ENCODE measurements at regions not wholly inside any gene's neighbourhood (a gene's known extent, or its start where the extent isn't known, plus 50 kb on each side); places are given as distances from the start of the nearest gene placed in this dataset.
A peak's percentile ranks its signal among the peaks of the same experiment; 100 is the strongest.
"Not testable (repeated sequence)": the region's sequence is repeated elsewhere in the genome, so short reads cannot be mapped to it uniquely, and the experiment has no call there.

GRCh38 chr9:129428864-129429577 is 191.9 kb downstream of the C9orf50 start:
- DNase-seq, result no peak

GRCh38 chr9:129427149-129427548 is 193.8 kb downstream of the C9orf50 start:
- no peak for DNase-seq

GRCh38 chr9:129423755-129424154 is 197.1 kb downstream of the C9orf50 start:
- not testable (repeated sequence) for DNase-seq

DNA sequence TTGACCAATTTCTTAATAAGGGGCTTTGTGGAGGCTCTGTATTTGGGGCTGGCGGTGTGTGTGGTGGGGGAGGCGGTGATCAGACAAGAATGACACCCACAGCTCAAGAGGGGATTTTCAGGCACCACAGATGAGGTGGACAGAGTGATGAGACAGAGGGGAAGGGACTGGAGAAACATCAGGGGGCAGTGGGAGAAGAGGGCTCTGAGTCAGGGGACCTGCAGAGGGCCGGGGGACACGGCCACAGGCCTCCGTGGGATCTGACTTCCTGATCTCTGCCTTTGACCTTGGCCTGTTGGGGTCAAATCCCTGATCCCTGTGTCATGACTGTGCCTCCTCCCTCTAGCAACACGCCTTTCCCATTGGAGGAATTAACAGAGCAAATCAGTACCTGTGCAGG is 197.7 kb downstream of the C9orf50 start:
- DNase-seq, result no peak

DNA sequence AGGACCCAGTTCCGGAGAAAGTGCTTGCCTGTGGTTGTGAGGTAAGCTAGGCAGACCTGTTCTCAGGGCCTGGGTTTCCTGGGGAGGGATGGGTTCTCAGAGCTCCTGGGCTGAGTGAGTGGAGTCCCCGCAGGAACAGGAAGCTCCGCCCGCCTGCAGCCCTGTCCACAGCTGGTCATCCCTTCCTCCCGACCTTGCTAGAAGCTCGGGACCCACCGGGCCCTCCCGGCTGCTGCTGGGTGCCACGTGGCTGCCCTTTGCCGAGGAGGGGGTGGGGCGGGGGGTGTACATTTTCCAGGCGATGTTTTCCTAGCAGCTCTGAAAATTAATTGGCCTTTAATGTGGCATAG is 198.1 kb downstream of the C9orf50 start:
- no peak for DNase-seq

DNA sequence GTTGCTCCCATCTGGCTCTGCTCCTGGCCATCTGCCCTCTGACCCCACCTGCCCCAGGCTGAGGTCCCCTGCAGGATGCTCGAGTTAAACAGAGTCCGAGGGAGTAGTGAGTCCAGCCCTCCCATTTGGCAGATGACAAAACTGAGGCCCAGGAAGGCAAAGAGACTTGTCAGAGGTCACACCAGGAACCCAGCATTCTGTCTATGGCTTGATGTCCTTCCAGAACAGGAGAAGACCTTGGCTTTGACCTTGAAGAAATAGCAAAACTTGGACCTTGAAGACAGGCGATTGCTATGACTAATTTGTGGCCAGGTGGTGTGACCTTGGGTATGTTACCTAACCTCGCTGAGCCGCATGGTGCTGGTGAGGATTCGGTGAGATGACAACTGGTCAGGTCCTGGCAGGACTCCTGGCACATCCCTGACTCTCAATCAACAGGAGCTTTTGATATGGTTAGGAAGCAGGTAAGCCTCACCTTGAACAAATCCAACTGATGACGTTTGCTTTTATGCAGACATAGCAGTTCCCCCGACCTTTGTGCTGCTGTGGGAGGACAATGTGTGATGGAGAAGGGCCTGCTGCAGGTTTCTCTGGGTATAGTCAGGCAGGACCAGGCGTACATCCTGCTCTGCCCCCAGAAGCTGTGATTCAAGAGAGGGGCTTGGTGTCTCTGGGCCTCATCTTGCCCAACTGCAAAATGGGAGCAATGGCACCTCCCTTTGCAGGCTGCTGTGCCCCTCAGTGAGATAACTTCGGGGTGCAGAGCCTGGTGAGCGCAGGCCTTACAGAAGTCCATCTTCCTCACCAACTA is 198.7 kb downstream of the C9orf50 start:
- no peak for DNase-seq

- no peak for DNase-seq
Observed at GRCh38 chr9:129421371-129421770, 199.5 kb downstream of the C9orf50 start.

GRCh38 chr9:129420721-129421120 is 200.2 kb downstream of the C9orf50 start:
- DNase-seq, result no peak

GRCh38 chr9:129419382-129419899 is 201.5 kb downstream of the C9orf50 start:
- DNase-seq, result no peak

DNA sequence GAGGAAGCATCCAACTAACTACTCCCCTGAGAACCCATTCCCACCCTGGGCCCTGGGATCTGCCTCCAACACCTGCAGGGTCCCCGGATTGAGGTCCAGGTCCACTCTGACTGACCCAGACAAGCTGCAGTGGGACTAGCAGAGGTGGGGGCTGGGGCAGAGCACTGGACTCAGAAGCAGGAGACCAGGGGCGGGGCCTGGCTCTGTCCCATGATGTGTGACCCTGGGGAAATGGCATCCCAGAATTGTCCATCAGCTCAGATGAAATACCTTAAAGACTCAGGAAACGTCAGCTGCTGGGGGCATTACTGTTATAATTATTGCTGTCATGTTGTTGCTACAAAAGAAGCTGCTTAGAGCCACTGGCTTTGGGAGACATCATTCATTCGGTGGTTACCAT is 202.4 kb downstream of the C9orf50 start:
- DNase-seq, result no peak

DNA sequence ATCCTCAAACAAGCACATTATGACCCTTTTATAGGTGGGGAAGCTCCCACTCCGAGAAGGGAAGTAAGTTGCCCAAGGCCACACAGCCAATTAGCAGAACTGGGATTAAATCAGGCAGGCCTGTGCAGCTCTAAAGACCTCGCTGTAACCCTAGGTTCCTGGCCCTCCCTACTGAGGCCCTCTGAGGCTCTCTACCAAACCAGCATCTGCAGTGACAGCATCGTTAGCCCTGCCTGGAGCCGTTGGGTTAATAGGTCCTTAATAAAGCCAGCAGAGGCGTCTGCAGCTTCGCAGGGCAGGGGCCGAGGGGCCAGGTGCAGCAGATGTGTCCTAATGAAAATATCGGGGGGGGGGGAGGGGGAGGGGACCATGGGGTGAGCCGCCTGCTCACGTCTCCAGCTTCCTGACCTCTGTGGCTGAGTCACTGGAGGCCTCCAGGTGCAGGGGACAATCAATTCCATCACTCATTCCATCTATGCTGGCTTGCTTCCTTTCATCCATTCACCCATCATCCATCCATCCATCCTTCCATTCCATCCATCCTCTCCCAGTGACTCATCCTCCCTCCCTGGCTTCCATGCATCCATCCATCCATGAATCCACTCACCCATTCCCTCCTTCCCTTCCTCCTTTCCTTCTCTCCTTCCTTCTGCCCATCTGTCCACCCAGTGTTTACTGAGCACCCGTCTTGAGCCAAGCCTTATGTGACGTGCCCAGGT is 203.9 kb downstream of the C9orf50 start:
- no peak for DNase-seq

GRCh38 chr9:129415942-129416651 is 204.8 kb downstream of the C9orf50 start:
- DNase-seq, result no peak

DNA sequence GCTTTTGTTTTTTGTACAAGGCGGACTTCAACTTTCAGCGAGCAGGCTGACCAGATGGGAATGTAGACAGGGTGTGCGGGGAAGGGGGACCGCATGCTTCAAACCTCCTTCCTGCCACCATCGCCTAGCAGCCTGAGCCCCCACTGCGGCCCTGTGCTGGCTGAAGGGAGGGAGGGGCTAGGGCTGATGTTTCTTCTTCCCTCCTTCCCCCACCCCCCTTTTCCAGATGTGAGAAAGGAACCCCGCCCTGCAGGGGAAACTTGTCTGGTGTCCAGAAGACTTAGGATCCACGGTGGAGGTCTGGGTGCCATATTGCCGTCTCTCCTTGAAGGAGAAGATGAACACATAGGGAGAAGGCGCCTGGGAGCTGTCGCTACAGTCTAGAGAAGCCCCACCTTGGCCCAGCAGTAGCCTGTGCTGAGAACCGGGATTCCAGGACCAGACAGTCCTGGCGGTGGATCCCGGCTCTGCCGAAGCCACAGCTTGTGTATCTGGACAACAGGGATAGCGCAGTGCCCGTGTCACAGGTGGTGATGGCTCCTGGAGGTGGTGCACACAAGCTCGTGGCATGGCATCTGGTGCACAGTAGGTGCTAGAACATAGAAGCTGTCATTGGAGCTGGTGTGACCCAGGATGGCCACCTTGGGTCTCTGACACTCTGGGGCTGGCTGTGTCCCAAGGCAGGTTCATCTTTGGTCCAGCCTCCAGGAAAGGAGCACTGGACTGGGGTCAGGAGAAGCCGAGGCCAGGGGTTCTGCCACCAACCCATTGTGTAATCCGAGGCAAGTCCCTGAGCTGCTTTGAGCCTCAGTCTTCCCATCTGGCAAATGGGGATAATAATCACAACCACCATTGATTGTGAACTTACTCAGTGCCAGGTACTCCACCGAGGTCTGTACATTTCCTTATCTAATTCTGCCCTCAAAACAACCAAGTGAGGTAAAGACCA is 205.6 kb downstream of the C9orf50 start:
- DNase-seq, result no peak

DNA sequence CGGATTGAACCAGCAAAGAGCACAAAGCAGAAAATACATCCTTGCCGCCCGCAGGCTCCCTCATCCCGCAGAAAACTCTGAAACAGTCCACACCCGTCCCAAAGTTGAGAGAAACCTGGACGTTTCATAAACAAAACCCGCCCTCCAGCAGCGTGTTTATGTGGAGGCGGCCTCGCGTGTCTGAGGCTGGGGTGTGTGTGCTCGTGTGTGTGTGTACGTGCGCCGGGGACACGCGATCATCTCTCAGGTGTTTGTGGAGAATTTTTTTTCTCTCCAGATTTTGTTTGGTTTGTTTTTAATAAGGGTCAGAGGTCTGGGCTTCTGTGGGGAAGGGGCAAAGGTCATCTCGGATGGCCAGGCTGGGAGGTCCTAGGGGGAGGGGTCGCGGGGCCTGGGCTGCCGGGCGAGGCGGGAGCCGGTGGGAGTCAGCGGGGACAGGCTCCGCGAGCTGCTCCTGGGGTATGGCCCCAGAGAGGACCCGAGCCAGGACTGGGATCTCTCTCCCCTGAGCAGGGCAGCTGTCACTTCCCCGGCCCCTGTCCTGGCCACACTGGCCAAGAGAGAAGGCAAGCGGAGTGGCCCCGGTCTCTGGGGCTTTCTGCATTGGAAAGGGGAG is 206.4 kb downstream of the C9orf50 start:
- no peak for DNase-seq

DNA sequence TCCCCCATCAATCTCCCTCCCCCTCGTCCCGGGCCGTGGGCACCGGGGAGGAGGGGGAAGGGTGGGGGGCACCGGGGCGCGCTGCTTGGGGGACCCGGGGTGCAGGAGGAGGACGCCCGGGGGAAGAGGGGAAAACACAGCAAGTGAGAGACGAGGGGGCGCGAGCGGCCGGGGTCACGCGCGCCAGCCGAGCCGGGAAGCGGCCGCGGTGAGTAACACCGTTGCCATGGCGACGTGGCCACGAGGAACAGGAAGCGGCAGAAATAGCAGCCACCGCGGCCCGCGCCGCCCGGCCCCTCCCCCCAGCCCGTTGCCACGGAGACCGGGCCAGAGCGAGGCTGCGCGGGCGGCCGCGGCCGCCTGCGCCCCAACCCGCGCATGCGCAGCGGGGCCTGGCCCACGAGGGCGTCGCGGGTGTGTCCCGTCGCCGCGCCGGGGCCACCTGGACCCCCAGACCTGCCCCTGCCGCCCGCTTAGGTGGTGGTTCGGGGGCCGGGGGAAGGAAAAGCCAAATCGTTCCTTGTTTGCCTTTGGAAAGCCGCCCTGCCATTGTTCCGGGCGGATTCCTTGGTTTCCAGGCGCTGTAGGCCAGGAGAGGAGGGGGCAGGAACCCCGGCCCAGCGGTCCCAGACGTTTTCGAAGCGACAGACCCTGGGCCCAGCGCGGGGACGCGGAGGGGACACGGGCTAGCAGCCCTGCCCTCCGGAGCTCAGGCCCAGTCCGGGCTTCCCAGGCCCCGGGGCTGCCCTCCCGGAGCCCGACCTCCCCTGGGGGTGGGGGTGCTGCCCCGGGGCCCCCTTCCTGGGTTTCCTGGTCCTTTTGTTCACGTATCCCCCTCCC is 207.1 kb downstream of the C9orf50 start:
- peak; percentile 98 for DNase-seq

- peak; percentile 37 for DNase-seq
Observed at GRCh38 chr9:129412814-129413536, 207.9 kb downstream of the C9orf50 start.

DNA sequence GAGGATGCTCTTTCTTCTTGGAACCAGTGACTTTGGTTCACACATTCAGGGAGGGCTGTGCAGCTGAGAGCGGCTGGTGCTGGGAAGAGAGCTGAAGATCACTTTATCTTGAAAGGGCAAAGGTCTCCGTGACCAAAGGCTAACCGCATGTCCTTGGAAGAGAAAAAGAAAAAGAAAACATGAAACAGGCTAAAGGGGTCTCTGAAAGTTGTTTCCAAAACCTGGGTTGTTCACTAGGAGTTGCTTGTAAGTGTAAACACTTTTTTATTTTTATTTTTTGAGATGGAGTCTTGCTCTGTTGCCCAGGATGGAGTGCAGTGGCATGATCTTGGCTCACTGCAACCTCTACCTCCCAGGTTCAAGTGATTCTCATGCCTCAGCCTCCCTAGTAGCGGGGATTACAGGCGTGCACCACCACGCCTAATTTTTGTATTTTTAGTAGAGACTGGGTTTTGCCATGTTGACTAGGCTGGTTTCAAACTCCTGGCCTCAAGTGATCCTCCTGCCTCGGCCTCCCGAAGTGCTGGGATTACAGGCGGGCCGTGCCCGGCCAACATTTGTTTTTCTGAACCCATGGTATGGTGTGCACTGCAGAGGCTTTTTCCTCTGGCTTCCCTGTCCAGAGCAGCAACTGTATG is 208.6 kb downstream of the C9orf50 start:
- DNase-seq, result not testable (repeated sequence)

DNA sequence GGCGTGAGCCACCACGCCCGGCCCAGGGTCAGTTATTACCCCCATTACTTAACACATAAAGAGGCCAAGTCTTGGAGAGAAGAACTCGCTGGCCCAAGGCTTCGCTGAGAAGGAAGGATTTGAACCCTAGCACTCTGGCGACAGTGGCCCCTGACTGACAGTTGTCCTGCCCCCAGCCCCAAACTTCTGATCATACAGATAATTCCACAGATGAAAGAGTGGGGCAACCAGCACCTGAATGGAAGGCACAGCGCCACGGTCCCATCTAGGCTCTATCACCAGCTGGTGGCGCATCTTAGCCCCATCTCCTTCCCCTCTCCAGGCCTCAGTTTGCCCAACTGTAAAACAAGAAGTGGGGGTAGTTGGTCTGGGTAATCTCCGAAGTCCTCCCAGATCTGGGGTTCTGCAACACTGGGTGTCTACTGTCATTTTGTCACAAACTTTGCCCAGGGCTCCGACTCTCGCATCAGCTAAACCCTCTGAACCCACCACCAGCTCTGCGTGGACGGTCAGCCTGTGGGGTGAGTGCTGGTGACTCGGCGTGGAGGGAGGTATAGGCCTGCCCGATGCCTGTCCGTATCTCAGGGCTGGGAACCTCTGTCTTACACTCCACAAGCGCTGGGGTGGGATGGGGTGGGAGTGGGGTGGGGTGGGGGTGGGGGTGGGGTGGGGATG is 209.3 kb downstream of the C9orf50 start:
- no peak for DNase-seq

Measured in activated CD4-positive, alpha-beta T cell treated with anti-CD3 and anti-CD28 coated beads, Interleukin-2, Interleukin-6, amounts not matched to agents 100 ng/mL and 50 ng/mL, durations not matched to agents 16 hours and 8 hours (primary cell).